WTC11 (cell line): ENCODE measurements at regions not wholly inside any gene's neighbourhood (a gene's known extent, or its start where the extent isn't known, plus 50 kb on each side); places are given as distances from the start of the nearest gene placed in this dataset.

Source experiments
- ATAC-seq: fragments of 200-7000 bp; cut with Tn5 transposase; 2 replicates; pipeline ENCODE4 v1.10.0; 2021; ENCODE audit warnings: mild to moderate bottlenecking, moderate library complexity
- CTCF ChIA-PET: fragments of 300-600 bp; sonication (Branson Sonifier 250); formaldehyde crosslinking; loops from one replicate; lab custom pipeline; 2021; ENCODE audit warnings: antibody characterized with exemption; lab: Charles Lee
- POLR2A ChIA-PET: fragments of 350-600 bp; sonication (Branson Sonifier 250); formaldehyde crosslinking; loops from one replicate; lab custom pipeline; 2021; ENCODE audit warnings: antibody characterized with exemption; lab: Charles Lee
- DNase-seq: peaks from one replicate; pipeline ENCODE4 v3.0.0; 2021; ENCODE audit warnings: low spot score
- H3K27ac Mint-ChIP-seq: 2 replicates; pipeline ENCODE4 v1.8.0; 2021; ENCODE audit warnings: mixed read lengths
- H3K27me3 Mint-ChIP-seq: 2 replicates; pipeline ENCODE4 v1.8.0; 2021; ENCODE audit warnings: low read depth, mild to moderate bottlenecking, moderate library complexity, mixed read lengths
- H3K36me3 Mint-ChIP-seq: 2 replicates; pipeline ENCODE4 v1.8.0; 2021; ENCODE audit warnings: mixed read lengths
- H3K4me1 Mint-ChIP-seq: 2 replicates; pipeline ENCODE4 v1.8.0; 2022; ENCODE audit warnings: mixed read lengths
- H3K4me3 Mint-ChIP-seq: 2 replicates; pipeline ENCODE4 v1.8.0; 2021; ENCODE audit warnings: mild to moderate bottlenecking, moderate library complexity, mixed read lengths
- H3K9me3 Mint-ChIP-seq: 2 replicates; pipeline ENCODE4 v1.8.0; 2021; ENCODE audit warnings: mixed read lengths
- FOXJ3 ChIP-seq: sonication (generic); formaldehyde crosslinking; IDR thresholded peaks from 2 replicates; pipeline ENCODE4 v1.9.0; 2021; ENCODE audit warnings: missing genetic modification reagents, mild to moderate bottlenecking, borderline replicate concordance
- JAZF1 ChIP-seq: fragments of 250-450 bp; sonication (Bioruptor Pico); IDR thresholded peaks from 2 replicates; pipeline ENCODE4 v1.9.0; 2021; ENCODE audit warnings: moderate library complexity, mild to moderate bottlenecking, inconsistent platforms
- NR1H2 ChIP-seq: sonication (generic); formaldehyde crosslinking; IDR thresholded peaks from 2 replicates; pipeline ENCODE4 v1.9.0; 2021; ENCODE audit warnings: mild to moderate bottlenecking, moderate library complexity, missing genetic modification reagents
- TEAD4 ChIP-seq: sonication (generic); formaldehyde crosslinking; IDR thresholded peaks from 2 replicates; pipeline ENCODE4 v1.8.0; 2022; ENCODE audit warnings: mild to moderate bottlenecking, missing genetic modification reagents
- ZNF121 ChIP-seq: sonication (generic); formaldehyde crosslinking; IDR thresholded peaks from 2 replicates; pipeline ENCODE4 v1.8.0; 2023; ENCODE audit warnings: missing genetic modification reagents
- TF ChIP-seq, protein P1 (sequence below): sonication (generic); formaldehyde crosslinking; IDR thresholded peaks from 2 replicates; pipeline ENCODE4 v1.8.0; 2023; ENCODE audit warnings: missing genetic modification reagents, mild to moderate bottlenecking, borderline replicate concordance
- TF ChIP-seq, protein P2 (sequence below): sonication (generic); formaldehyde crosslinking; IDR thresholded peaks from 2 replicates; pipeline ENCODE4 v1.8.0; 2022; ENCODE audit warnings: mild to moderate bottlenecking, missing genetic modification reagents
- TF ChIP-seq, protein P3 (sequence below): fragments of 200-600 bp; IDR thresholded peaks from 2 replicates; pipeline ENCODE4 v1.8.0; 2022; ENCODE audit warnings: antibody characterized with exemption
- TF ChIP-seq, protein P4 (sequence below): fragments of 250-450 bp; sonication (Bioruptor Pico); IDR thresholded peaks from 2 replicates; pipeline ENCODE4 v2.1.2; 2022; ENCODE audit warnings: mild to moderate bottlenecking, moderate library complexity
- TF ChIP-seq, protein P5 (sequence below): sonication (generic); formaldehyde crosslinking; IDR thresholded peaks from 2 replicates; pipeline ENCODE4 v1.8.1; 2022; ENCODE audit warnings: low read depth, missing genetic modification reagents, borderline replicate concordance
- TF ChIP-seq, protein P6 (sequence below): sonication (generic); formaldehyde crosslinking; IDR thresholded peaks from 2 replicates; pipeline ENCODE4 v1.8.0; 2022; ENCODE audit warnings: mild to moderate bottlenecking, missing genetic modification reagents
- TF ChIP-seq, protein P7 (sequence below): sonication (generic); formaldehyde crosslinking; IDR thresholded peaks from 2 replicates; pipeline ENCODE4 v1.8.1; 2023; ENCODE audit warnings: mild to moderate bottlenecking, missing genetic modification reagents, borderline replicate concordance
- TF ChIP-seq, protein P8 (sequence below): sonication (generic); formaldehyde crosslinking; IDR thresholded peaks from 2 replicates; pipeline ENCODE4 v1.8.1; 2023; ENCODE audit warnings: mild to moderate bottlenecking, moderate library complexity, missing genetic modification reagents
- TF ChIP-seq, protein P9 (sequence below): fragments of 250-450 bp; sonication (Bioruptor Pico); IDR thresholded peaks from 2 replicates; pipeline ENCODE4 v1.9.0; 2021; ENCODE audit warnings: moderate library complexity, mild to moderate bottlenecking, inconsistent platforms, borderline replicate concordance

DNA sequence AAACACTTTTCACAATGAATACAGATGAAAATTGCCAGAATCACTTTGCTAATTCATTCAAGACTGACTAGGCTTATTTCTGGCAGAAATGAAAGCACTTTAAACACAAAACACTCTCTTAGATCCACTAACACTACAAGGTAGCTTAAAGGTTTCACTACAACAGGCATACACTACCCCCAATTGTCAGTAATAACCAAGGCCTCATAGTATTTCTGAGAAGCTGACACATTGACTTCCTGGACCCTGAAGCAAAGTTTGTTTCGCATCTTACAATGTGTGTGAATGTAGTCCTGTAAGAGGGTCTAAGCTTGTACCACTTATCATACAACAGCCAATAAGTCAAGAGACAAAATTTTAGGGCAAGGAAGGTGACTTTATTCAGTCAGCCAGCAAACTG is 129.9 kb upstream of the FMR1 start:
- ATAC-seq (no peak), DNase-seq (no peak)
- POLR2A ChIA-PET = no interaction called here
- no peaks in the 10 kb centered on the region for H3K4me1 Mint-ChIP-seq
- peaks cover 4% of the 10 kb centered on the region for H3K27me3 Mint-ChIP-seq
- CTCF ChIA-PET = no interaction called here
- H3K9me3 Mint-ChIP-seq = peaks cover 49% of the 10 kb centered on the region
- H3K4me3 Mint-ChIP-seq = no peak overlapping the region
- TF ChIP-seq, protein P1, sequence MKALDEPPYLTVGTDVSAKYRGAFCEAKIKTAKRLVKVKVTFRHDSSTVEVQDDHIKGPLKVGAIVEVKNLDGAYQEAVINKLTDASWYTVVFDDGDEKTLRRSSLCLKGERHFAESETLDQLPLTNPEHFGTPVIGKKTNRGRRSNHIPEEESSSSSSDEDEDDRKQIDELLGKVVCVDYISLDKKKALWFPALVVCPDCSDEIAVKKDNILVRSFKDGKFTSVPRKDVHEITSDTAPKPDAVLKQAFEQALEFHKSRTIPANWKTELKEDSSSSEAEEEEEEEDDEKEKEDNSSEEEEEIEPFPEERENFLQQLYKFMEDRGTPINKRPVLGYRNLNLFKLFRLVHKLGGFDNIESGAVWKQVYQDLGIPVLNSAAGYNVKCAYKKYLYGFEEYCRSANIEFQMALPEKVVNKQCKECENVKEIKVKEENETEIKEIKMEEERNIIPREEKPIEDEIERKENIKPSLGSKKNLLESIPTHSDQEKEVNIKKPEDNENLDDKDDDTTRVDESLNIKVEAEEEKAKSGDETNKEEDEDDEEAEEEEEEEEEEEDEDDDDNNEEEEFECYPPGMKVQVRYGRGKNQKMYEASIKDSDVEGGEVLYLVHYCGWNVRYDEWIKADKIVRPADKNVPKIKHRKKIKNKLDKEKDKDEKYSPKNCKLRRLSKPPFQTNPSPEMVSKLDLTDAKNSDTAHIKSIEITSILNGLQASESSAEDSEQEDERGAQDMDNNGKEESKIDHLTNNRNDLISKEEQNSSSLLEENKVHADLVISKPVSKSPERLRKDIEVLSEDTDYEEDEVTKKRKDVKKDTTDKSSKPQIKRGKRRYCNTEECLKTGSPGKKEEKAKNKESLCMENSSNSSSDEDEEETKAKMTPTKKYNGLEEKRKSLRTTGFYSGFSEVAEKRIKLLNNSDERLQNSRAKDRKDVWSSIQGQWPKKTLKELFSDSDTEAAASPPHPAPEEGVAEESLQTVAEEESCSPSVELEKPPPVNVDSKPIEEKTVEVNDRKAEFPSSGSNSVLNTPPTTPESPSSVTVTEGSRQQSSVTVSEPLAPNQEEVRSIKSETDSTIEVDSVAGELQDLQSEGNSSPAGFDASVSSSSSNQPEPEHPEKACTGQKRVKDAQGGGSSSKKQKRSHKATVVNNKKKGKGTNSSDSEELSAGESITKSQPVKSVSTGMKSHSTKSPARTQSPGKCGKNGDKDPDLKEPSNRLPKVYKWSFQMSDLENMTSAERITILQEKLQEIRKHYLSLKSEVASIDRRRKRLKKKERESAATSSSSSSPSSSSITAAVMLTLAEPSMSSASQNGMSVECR (CRISPR knock-in tag) = no peak
- TF ChIP-seq TEAD4 (CRISPR knock-in tag) (no peak), JAZF1 (CRISPR knock-in tag) (no peak), ZNF121 (CRISPR knock-in tag) (no peak)
- TF ChIP-seq, protein P2, sequence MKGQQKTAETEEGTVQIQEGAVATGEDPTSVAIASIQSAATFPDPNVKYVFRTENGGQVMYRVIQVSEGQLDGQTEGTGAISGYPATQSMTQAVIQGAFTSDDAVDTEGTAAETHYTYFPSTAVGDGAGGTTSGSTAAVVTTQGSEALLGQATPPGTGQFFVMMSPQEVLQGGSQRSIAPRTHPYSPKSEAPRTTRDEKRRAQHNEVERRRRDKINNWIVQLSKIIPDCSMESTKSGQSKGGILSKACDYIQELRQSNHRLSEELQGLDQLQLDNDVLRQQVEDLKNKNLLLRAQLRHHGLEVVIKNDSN (CRISPR knock-in tag) = no peak
- TF ChIP-seq, protein P3, sequence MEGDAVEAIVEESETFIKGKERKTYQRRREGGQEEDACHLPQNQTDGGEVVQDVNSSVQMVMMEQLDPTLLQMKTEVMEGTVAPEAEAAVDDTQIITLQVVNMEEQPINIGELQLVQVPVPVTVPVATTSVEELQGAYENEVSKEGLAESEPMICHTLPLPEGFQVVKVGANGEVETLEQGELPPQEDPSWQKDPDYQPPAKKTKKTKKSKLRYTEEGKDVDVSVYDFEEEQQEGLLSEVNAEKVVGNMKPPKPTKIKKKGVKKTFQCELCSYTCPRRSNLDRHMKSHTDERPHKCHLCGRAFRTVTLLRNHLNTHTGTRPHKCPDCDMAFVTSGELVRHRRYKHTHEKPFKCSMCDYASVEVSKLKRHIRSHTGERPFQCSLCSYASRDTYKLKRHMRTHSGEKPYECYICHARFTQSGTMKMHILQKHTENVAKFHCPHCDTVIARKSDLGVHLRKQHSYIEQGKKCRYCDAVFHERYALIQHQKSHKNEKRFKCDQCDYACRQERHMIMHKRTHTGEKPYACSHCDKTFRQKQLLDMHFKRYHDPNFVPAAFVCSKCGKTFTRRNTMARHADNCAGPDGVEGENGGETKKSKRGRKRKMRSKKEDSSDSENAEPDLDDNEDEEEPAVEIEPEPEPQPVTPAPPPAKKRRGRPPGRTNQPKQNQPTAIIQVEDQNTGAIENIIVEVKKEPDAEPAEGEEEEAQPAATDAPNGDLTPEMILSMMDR = no peak
- TF ChIP-seq, protein P4, sequence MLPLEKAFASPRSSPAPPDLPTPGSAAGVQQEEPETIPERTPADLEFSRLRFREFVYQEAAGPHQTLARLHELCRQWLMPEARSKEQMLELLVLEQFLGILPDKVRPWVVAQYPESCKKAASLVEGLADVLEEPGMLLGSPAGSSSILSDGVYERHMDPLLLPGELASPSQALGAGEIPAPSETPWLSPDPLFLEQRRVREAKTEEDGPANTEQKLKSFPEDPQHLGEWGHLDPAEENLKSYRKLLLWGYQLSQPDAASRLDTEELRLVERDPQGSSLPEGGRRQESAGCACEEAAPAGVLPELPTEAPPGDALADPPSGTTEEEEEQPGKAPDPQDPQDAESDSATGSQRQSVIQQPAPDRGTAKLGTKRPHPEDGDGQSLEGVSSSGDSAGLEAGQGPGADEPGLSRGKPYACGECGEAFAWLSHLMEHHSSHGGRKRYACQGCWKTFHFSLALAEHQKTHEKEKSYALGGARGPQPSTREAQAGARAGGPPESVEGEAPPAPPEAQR = no peak
- TF ChIP-seq, protein P5, sequence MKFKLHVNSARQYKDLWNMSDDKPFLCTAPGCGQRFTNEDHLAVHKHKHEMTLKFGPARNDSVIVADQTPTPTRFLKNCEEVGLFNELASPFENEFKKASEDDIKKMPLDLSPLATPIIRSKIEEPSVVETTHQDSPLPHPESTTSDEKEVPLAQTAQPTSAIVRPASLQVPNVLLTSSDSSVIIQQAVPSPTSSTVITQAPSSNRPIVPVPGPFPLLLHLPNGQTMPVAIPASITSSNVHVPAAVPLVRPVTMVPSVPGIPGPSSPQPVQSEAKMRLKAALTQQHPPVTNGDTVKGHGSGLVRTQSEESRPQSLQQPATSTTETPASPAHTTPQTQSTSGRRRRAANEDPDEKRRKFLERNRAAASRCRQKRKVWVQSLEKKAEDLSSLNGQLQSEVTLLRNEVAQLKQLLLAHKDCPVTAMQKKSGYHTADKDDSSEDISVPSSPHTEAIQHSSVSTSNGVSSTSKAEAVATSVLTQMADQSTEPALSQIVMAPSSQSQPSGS (CRISPR knock-in tag) = no peak
- TF ChIP-seq, protein P6, sequence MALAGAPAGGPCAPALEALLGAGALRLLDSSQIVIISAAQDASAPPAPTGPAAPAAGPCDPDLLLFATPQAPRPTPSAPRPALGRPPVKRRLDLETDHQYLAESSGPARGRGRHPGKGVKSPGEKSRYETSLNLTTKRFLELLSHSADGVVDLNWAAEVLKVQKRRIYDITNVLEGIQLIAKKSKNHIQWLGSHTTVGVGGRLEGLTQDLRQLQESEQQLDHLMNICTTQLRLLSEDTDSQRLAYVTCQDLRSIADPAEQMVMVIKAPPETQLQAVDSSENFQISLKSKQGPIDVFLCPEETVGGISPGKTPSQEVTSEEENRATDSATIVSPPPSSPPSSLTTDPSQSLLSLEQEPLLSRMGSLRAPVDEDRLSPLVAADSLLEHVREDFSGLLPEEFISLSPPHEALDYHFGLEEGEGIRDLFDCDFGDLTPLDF (CRISPR knock-in tag) = no peak
- H3K36me3 Mint-ChIP-seq = peaks cover 29% of the 10 kb centered on the region
- H3K27ac Mint-ChIP-seq = no peak overlapping the region

DNA sequence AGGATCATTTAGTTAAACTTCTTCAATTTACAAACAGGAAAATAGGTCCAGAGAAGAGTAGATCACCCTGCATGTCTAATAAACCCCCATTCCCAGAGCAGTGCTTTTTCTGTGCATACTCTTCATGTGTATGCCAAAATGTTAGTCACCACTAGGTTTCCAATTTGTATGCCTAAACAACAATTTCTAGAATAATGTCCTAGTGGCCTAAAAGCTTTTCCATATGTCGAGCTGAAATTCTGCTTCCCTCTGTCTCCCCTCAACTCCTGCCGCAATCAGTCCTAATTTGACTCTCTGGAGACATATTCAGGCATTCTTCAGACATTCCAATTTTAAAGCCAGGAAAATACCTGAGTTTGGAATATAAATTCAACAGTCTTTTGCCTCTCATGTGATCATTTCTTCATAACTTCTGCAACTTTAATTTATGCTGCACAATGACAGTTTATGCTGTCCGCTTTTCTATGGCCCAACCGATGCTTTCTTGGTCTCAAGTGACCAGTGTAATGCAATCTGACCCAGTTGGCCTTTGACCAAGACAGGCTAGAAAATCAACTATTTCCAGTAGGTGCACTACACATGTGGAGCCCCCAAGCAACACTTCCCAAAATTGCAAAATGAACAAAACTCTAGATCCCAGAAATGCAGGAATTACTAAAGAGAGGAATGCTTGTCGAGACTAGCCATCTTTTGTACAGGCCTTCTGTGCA is 122.9 kb upstream of the FMR1 start:
- H3K27me3 Mint-ChIP-seq = peaks cover 8% of the 10 kb centered on the region; the same call in 1 of the 2 replicates
- H3K36me3 Mint-ChIP-seq = peaks cover 28% of the 10 kb centered on the region
- CTCF ChIA-PET = no interaction called here
- H3K4me1 Mint-ChIP-seq = no peaks in the 10 kb centered on the region
- POLR2A ChIA-PET = no interaction called here
- no peak overlapping the region for H3K4me3 Mint-ChIP-seq
- peaks cover 41% of the 10 kb centered on the region for H3K9me3 Mint-ChIP-seq
- DNase-seq = no peak
- H3K27ac Mint-ChIP-seq = no peak overlapping the region
- ATAC-seq = no peak
- TF ChIP-seq NR1H2 (CRISPR knock-in tag) = no peak
- TF ChIP-seq, protein P2 (CRISPR knock-in tag) = no peak
- no peak for TF ChIP-seq FOXJ3
- TF ChIP-seq, protein P7, sequence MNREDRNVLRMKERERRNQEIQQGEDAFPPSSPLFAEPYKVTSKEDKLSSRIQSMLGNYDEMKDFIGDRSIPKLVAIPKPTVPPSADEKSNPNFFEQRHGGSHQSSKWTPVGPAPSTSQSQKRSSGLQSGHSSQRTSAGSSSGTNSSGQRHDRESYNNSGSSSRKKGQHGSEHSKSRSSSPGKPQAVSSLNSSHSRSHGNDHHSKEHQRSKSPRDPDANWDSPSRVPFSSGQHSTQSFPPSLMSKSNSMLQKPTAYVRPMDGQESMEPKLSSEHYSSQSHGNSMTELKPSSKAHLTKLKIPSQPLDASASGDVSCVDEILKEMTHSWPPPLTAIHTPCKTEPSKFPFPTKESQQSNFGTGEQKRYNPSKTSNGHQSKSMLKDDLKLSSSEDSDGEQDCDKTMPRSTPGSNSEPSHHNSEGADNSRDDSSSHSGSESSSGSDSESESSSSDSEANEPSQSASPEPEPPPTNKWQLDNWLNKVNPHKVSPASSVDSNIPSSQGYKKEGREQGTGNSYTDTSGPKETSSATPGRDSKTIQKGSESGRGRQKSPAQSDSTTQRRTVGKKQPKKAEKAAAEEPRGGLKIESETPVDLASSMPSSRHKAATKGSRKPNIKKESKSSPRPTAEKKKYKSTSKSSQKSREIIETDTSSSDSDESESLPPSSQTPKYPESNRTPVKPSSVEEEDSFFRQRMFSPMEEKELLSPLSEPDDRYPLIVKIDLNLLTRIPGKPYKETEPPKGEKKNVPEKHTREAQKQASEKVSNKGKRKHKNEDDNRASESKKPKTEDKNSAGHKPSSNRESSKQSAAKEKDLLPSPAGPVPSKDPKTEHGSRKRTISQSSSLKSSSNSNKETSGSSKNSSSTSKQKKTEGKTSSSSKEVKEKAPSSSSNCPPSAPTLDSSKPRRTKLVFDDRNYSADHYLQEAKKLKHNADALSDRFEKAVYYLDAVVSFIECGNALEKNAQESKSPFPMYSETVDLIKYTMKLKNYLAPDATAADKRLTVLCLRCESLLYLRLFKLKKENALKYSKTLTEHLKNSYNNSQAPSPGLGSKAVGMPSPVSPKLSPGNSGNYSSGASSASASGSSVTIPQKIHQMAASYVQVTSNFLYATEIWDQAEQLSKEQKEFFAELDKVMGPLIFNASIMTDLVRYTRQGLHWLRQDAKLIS = no peak
- TF ChIP-seq, protein P8, sequence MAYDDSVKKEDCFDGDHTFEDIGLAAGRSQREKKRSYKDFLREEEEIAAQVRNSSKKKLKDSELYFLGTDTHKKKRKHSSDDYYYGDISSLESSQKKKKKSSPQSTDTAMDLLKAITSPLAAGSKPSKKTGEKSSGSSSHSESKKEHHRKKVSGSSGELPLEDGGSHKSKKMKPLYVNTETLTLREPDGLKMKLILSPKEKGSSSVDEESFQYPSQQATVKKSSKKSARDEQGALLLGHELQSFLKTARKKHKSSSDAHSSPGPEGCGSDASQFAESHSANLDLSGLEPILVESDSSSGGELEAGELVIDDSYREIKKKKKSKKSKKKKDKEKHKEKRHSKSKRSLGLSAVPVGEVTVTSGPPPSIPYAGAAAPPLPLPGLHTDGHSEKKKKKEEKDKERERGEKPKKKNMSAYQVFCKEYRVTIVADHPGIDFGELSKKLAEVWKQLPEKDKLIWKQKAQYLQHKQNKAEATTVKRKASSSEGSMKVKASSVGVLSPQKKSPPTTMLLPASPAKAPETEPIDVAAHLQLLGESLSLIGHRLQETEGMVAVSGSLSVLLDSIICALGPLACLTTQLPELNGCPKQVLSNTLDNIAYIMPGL (CRISPR knock-in tag) = no peak
- TF ChIP-seq, protein P9, sequence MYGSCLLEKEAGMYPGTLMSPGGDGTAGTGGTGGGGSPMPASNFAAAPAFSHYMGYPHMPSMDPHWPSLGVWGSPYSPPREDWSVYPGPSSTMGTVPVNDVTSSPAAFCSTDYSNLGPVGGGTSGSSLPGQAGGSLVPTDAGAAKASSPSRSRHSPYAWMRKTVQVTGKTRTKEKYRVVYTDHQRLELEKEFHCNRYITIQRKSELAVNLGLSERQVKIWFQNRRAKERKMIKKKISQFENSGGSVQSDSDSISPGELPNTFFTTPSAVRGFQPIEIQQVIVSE (CRISPR knock-in tag) = no peak
